ENCODE measurements at regions not wholly inside any gene's neighbourhood (a gene's known extent, or its start where the extent isn't known, plus 50 kb on each side); places are given as distances from the start of the nearest gene placed in this dataset.

DNA sequence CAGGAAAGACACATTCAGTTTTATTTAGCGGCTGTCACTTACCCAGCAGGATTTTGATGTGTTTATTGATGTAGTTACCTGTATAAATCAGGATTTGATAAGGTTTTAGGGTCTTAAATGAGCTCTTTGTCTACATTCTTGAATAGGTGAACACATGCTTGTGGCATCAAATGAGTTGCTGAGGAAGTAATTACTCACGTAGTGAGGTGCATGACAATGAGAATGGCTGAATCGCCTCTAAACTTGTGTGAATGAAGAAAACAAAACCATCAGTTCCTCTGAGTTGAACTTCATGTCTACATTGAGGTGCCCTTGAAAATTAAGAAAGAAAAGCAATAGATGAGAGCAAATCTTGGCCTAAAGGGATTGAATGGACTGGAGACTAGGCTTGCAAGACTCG, 245.6 kb upstream of the SATB1 start:
- DNase-seq (ENCODE audit: low spot score), result no peak

DNA sequence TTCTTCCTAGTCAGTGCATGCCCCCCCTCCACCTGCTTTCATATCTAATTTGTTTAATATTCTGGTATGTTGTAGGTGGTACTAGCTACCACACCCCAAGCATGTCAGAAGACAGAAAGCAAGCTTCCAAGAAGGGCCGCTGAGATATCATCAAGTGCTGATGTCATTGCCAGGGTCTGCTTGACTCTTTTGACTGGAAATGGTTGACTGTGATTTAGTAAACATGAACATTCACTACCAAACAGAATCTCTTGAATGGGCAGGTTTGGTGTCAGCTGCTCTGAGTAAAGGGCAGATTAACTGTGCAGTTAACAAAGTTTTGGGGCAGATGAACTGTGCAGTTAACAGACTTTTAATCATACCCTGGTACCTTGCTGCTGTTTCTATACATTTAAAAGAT, 244.2 kb upstream of the SATB1 start:
- no peak for DNase-seq (ENCODE audit: low spot score)

DNA sequence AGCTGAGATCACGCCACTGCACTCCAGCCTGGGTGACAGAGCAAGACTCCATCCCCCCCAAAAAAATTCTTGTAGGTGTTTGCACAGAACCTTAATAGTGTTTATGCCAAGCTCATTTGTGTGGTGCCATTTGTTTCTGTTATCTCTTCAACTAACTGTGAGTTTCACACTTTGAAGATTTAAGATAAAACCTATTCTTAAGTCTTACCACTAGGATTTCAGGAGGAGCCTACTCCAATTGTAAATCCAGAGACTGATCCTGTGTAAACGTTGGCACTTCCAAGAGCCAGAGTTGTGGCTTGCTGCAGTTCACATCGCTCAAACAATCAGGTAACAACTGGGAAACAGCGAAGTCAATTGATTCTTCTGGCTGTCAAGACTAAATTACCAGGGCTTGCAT, 242.4 kb upstream of the SATB1 start:
- no peak for DNase-seq (ENCODE audit: low spot score)

DNA sequence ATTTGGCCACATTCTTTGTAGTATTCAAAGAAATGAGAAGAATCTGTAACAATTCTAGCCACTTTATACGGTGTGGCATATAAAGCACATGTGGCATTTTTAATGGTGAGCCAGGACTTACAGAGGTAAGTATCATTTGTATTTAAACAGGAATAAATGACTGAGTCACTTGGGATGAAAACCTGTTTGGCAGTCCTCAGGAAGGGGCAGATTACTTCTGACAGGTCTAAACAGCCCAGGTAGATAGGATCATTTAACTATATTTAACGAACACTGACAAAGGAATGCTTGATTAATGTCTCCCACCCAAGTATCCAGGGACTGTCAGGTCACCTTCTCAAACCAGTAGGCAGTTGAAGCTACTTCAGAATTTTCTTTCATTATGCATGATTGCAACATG, 241.5 kb upstream of the SATB1 start:
- DNase-seq (ENCODE audit: low spot score), result no peak

DNA sequence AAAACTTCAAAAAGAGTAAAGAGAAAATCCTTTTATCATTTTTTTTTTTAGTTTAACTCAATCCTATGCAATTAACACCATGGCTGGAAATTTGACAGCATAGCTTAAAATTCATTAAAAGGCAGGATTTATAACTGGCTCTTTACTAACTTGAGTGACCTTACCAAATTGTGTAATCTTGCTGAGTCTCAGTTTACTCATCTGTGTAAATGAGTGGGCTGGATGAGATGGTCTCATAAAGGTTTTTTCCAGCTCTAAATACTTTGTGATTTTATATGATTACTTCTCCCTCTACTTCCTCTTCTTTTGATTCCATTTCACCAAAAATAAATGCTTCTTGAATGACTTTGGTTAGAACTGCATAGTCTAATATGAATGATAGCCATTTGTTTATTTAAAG, 234.9 kb upstream of the SATB1 start:
- no peak for DNase-seq (ENCODE audit: low spot score)

DNA sequence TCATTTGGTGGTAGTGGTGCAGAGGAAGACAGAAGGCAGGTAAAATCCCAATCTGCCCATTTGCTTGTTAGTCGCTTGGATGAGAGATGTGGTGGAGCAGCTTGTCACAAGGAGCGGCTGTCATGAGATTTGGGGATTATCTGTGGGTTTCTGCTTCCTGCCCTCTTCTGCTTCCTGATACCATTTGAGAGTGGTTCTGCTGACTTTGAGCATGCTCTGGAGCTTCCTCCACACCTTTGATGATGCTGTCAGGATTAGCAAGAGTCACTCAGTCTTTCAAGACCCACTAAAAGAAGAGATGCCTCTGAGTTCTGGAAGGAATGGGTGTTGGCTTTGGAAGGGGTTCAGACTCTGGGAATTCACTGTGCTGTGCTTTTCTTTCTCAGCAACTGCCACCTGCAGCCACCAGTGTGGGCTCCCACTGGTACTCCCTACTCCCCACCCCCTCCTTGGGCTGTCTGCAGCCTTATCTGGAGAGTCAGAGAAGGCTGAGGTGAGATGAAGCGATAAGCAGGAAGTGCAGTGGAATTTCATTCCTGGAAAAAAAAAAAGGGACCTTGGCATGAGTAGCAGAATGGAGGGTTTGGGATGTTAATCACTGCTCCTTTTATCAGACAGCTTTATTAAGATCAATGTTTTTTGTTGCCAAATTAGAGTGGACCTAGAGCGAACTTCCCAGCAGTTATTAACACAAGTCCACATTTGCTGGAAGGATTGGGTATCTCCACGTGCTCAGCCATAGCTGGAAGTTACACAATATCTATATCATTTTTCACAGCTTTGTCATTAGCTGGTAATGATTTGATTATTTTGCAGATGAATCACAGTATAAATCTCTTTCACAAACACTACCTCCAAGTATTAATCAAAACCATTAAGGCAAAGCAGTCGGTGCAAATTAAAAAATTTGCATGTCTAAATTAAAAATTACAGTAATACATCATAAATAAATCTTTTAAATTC, 233.0 kb upstream of the SATB1 start:
- no peak for DNase-seq (ENCODE audit: low spot score)

DNA sequence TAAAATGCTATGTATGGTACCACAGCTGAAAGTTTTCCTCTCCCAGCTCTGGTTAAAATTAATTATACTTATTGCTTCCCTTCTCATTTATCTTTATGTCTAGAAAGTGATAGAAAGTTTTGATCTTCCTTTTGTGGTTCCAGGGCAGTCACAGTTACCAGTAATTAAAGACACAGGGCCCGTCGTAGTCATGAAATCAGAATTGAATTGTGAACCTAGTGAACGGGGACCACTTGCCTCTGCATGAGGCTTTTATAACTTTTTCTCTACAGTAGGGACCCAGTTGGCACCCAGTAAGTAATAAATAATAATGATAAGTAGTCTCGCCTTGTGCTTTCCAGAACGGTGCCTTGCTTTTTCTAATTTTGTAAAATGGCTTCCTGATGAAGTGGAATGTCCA, 231.7 kb upstream of the SATB1 start:
- no peak for DNase-seq (ENCODE audit: low spot score)

DNA sequence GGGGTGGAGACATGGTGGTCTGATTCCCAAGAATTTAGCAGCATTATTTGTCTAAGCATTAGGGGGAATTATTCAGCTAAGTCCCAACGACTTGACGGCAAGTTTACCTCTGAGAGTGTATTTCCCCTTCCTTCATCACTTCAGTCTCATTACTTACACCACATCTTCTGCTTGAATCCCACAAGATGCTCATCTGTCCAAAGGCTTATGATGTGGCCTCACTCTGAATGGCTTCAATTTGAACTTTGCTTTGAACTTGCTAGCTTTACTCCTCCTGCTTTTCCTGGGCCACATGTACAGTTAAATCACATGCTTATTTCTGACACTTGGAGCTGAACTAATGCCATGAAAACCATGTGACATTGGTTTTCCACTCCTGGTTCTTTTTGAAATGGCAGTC, 231.3 kb upstream of the SATB1 start:
- no peak for DNase-seq (ENCODE audit: low spot score)

DNA sequence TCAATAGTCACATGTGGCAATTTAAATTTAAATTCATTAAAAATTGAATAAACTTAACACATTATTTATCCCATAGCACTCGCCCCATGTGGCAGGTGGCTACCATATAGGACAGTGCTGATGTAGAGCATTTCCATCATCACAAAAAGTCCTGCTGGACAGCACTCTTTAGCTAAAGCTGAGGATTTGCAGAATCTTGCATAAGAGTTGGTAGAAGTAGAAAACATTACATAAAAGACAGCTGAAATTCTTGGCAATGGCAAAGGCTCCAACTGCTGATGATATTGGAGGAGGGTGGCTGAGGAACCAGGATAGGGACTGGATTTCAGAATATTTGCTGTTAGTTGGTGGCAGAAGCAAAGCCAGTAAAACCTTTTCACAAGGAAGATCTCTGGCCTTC, 230.7 kb upstream of the SATB1 start:
- no peak for DNase-seq (ENCODE audit: low spot score)

DNA sequence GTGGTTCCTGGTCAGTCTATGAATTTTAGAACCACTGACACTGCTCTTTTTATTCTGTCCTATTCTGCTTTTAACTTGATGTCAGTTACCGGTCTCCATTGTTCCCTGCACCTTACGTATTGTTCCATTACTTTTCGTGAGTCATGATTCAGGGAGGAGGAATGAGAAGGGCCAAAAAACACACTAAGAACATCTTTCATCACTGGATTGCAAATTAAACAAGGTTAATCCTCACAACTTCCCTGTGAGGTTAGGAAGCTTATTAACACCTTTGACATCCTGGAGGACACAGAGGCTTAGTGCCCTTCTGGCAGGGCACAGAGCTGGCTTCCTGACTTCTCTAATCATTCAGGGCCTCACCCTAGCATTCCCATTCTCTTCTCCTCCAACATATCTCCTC, 227.6 kb upstream of the SATB1 start:
- DNase-seq (ENCODE audit: low spot score), result no peak

DNA sequence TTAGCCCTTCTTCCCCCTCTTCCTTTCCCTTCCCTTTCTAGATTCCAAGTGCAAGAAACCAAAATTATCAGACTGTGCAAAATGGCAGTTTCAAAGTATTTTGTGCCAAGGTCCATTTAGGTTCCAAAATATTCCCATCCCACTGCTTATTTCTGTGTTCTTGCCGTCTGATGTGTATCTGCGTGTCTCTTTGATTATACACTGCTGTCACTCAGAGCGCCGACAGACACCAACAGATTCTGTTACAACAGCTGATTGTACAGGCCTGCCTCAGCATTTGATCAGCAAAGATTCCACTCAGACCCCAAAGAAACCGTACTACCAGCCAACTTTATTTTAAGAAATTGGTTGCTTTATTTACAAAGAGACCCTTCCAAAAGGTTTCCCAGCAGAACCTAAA, 225.6 kb upstream of the SATB1 start:
- no peak for DNase-seq (ENCODE audit: low spot score)

DNA sequence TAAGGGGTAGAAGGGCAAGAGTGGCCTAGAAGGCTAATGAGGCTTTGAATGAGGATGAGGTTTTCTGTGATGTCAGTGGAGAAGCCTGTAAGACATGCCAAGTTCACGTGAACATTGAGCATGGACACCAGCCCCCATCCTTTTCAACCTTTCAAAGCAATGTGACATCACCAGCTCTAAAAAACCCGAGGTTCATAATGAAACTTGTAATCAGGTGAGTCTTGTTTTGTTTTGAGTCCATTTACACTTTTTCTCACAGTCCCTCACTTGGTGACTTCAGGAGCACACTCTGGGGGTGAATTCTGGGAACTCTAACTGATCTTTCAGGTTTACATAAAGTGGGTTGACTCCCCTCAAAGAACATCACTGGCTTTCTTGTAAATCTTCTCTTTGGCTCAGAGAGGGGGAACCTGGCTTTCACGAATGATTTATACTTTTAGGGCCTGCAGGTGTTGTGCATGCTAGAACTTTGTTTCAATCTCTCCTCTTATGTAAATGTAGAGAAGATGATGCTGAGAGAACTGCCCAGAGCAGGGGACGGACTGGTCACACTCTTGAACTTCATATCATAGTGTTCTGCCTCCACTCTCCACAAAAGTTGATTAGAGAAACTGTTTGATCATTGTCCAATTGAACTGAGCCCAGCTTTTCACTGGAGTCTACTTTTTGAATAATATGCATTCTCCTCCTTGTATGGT, 224.7 kb upstream of the SATB1 start:
- peak; percentile 2 for DNase-seq (ENCODE audit: low spot score)

DNA sequence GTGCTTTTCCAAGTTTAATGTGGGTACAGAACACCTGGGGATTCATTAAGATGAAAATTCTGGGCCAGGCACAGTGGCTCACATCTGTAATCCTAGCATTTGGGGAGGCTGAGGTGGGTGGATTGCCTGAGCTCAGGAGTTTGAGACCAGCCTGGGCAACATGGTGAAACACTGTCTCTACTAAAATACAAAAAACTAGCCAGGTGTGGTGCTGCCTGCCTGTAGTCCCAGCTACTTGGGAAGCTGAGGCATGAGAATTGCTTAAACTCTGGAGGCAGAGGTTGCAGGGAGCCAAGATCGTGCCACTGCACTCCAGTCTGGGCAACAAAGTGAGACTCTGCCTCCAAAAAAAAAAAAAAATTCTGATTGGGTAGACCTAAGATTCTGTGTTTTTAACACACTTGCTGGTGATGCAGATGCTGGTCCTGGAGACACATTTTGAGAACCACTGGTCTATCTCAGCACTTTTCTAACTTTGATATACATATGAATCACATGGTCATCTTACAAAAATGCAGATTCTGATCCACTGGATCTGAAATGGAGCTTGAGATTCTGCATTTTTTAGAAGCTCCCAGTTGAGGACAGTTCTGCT, 223.8 kb upstream of the SATB1 start:
- no peak for DNase-seq (ENCODE audit: low spot score)

DNA sequence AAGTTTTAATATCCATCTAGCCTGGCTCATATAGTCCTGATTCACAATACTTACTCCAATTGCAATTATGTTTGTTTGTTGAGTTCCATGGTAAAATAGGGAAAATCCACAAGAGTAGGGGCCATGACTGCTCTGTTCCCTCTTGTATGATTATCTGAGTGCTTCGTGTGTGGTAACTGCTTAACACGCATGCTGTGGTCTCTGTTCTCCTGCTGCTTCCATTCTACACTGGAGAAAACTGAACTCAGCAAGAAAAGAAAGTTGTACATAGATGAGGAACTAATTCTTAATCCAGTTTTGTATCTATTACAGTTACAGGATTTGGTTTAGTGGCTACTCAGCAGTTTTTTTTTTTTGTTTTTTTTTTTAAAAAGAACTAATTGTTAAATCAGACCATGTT, 223.0 kb upstream of the SATB1 start:
- no peak for DNase-seq (ENCODE audit: low spot score)

DNA sequence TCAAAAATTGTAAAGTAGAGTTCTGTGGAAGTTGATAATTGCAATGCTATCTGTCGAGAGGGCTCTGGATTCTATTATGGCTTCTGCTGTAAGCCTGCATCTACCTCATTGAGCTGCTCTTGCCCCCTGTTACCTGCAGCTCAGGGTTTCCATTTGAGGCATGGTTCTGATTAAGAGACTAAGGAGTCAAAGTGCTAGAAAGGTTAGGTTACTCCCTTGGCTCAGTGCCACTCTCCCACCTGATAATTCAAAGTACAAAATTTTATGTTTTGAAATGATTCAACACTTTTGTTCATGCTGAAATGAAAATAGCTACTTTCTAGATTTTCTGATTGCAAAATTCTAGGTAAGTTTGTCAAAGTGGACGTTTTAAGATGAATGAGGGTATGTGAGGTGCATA, 220.5 kb upstream of the SATB1 start:
- no peak for DNase-seq (ENCODE audit: low spot score)

DNA sequence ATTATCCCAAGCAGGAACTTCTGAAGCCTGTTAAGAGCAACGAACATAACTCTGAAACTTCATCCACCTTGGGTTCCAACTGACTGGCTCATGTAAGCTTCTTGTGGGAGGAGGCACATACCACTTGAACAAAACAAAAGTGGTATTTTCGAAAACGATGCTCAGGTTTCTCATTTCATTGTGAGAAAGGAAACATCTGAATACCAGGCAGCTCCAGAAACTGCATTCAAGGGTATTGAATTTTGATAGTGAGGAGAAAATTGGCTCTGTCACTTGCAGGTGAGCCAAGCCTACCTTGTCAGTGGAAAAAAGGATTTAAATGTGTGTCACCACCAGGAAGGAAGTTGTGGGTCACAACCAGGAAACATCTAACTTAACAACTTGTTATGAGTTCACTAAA, 218.1 kb upstream of the SATB1 start:
- no peak for DNase-seq (ENCODE audit: low spot score)

DNA sequence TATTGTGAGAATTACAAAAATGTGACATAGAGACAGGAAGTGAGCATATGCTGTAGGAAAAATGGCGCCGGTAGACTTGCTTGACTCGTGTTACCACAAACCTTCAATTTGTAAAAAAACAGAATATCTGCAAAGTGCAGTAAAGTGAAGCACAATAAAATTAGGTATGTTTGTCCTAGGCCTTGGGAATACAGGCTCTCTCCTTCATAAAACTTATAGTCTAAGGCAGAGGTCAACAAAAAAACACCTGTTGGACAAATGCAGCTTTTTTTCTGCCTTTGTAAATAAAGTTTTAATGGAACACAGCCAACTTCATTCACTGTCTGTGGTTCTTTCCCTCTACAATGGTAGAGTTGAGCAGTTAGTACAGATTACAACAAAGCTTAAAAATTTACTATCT, 216.8 kb upstream of the SATB1 start:
- no peak for DNase-seq (ENCODE audit: low spot score)

DNA sequence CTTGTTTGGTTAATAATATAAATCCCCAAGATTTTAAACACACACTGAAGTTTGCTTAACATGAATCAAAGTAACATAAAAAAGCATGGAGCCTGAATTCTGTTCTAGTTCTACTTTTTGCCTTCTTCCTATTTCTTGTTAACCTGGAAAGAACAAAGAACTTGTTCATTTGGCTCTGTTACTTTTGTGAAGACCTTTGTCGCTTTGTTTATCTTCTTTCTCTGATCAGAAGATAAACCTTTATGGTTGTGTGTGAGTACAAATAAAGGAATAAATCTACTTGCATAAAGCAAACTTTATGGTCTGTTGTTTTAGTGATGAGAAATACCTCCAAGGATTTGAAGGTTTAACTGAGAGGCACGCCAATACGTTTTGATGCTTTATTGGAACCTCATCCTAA, 210.1 kb upstream of the SATB1 start:
- no peak for DNase-seq (ENCODE audit: low spot score)

DNA sequence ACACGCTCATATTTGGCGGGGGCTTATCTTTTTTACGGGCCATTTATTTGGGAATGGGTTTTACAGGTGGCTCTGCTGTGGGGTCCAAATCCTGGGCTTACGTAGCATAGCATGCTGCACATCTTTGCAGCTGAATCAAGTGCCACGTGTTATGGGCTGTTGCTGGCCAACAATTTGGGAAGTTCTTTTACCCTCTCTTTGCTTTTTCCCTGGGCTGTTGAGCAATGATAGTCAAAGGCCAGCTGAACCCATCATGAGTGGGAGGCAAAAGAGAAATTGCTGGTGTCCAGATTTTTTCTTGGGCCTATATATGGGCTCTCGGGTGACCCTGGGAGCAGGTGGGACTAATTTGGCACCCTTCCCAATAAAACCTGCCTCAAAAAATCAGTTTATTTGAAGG, 209.3 kb upstream of the SATB1 start:
- DNase-seq (ENCODE audit: low spot score), result no peak

DNA sequence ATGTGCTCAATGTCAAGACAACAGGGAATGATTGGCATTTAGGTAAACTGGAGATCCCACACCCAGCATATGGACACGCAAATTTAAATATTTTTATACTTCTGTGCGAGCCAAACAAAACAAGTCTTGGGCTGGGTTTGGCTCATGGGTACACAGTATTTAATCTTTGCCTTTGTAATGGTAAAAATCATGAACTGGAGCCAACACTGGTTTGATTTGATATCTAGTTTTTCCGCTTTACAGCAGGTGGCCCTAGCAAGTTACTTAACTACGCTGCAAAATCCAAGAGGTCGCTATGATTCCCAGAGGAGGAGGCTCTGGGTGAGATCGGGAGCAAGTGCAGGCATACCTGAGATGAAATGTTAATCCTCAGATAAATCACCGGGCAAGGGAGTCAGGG, 207.9 kb upstream of the SATB1 start:
- no peak for DNase-seq (ENCODE audit: low spot score)

DNA sequence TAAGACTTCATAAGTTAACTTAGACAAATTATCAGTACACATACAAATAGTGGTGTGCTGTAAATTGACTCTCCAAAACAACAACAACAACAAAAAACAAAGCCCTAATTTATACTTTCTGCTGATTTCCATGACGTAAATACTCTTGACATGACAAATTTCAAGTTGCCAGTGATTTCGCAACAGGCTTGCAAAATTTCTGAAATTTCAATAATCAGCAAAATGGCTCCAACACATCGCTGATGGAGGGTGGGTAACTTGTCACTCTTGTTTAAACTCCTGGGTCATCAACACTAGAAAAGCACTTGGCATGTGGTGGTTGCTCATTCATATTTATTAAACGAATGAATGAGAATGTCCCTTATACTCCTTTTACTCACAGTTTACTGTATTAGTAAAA, 205.2 kb upstream of the SATB1 start:
- no peak for DNase-seq (ENCODE audit: low spot score)

DNA sequence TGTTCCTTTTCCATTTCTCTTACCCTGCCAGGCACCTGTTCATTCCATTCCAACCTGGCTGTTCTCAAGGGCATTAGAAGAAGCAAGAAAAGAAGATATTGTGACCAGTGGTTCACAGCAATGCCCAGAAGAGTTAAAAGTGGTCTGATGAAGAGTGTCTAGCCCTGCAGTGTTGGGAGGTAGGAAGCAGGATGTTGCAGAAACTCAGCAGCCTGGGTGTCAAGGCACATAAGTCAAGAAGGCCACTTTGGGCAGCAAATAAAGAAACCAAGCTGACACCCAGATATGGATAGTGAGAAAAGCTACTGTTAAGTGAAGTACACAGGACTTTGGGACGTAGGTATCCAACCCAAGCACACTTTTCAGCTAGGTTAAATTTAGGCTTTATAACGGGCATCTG, 199.9 kb upstream of the SATB1 start:
- DNase-seq (ENCODE audit: low spot score), result no peak

DNA sequence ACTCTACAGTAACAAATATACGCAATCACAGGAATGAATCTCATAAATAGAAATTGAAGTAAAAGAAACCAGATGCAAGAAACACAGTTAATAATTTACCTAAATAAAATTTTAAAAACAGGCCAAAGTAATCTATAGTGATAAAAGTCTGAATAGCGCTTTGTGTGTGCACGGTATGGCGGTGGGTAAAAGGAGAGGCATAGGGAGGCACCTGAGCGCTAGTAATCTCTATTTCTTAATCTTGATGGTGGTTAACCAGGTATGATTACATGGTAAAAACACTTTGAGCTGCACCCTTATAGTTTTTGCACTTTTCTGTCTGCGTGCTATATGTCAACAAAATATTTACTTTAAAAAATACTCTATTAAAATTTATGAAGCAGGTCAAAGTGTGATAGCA, 198.1 kb upstream of the SATB1 start:
- DNase-seq (ENCODE audit: low spot score), result no peak
